ENCODE measurements at regions not wholly inside any gene's neighbourhood (a gene's known extent, or its start where the extent isn't known, plus 50 kb on each side); places are given as distances from the start of the nearest gene placed in this dataset.

- TF ChIP-seq CTCF (IDR thresholded peaks at IDR 0.05; ENCODE audit: borderline replicate concordance, extremely low read depth, low read length, poor library complexity, severe bottlenecking) (no peak), EZH2 (IDR thresholded peaks at IDR 0.05; ENCODE audit: borderline replicate concordance, low read depth, low read length, severe bottlenecking) (no peak)
Observed at GRCh38 chr17:77019893-77020379, 120.8 kb upstream of the SEC14L1 start.
